GM12878 (cell line): ENCODE measurements at regions not wholly inside any gene's neighbourhood (a gene's known extent, or its start where the extent isn't known, plus 50 kb on each side); places are given as distances from the start of the nearest gene placed in this dataset.

Source experiments
- ATAC-seq: fragments of 200-7000 bp; cut with Tn5 transposase; 3 replicates; pipeline ENCODE4 v1.9.1; 2020; ENCODE audit warnings: mild to moderate bottlenecking, moderate library complexity
- BruUV-seq: library from RNA; stranded (reverse); fragments of 400-500 nt; replicated peaks from 2 replicates; lab custom pipeline; 2021; lab: Mats Ljungman, UMichigan
- CTCF ChIA-PET: fragments of 300-600 bp; sonication (Branson Sonifier 250); formaldehyde crosslinking; extraction: SDS; loops from one replicate; lab custom pipeline; 2021; ENCODE audit warnings: inconsistent platforms; lab: Yijun Ruan, JAX
- POLR2A ChIA-PET: fragments of 350-600 bp; formaldehyde crosslinking; extraction: SDS; loops from one replicate; lab custom pipeline; 2021; ENCODE audit warnings: inconsistent platforms; lab: Charles Lee
- RAD21 ChIA-PET: fragments of 300-600 bp; sonication (Branson Sonifier 250); formaldehyde crosslinking; loops from one replicate; lab custom pipeline; 2023; ENCODE audit warnings: antibody characterized with exemption; ENCODE audit not compliant: unreplicated experiment; lab: Charles Lee
- SMC1A ChIA-PET: fragments of 300-600 bp; sonication (Branson Sonifier 250); formaldehyde crosslinking; loops from one replicate; lab custom pipeline; 2023; ENCODE audit not compliant: unreplicated experiment, uncharacterized antibody; lab: Charles Lee
- DNase-seq: peaks from one replicate; pipeline ENCODE4 v3.0.0-alpha.2; 2011; ENCODE audit warnings: low read depth, low spot score
- FAIRE-seq: peaks from 3 replicates; lab custom pipeline; 2011; peaks lifted over from hg19 to GRCh38; lab: Jason Lieb, UNC
- H2AFZ ChIP-seq: 2 replicates; pipeline ENCODE4 v1.6.0; 2011; ENCODE audit warnings: low read depth, low read length, control low read depth; ENCODE audit not compliant: control insufficient read depth
- H3K27ac ChIP-seq: 2 replicates; pipeline ENCODE4 v1.5.1; 2011; ENCODE audit warnings: control low read depth; ENCODE audit not compliant: control insufficient read depth, insufficient read depth
- H3K27me3 ChIP-seq, 2 experiments: replicated peaks in 1 of 2; 2 replicates each; pipeline versions ENCODE4 v1.6.0 to v1.6.1; 2011; ENCODE audit warnings: low read length in 1 of 2; ENCODE audit not compliant: control insufficient read depth in 2 of 2, insufficient read depth in 2 of 2
- H3K36me3 ChIP-seq, 2 experiments: 2 replicates each; pipeline ENCODE4 v1.5.1; 2011; ENCODE audit warnings: low read length in 1 of 2; ENCODE audit not compliant: control insufficient read depth in 2 of 2, insufficient read depth in 2 of 2
- H3K4me1 ChIP-seq: 2 replicates; pipeline ENCODE4 v1.6.1; 2011; ENCODE audit warnings: mild to moderate bottlenecking, low read length, moderate library complexity, mixed read lengths; ENCODE audit not compliant: control insufficient read depth, insufficient read depth
- H3K4me2 ChIP-seq: 2 replicates; pipeline ENCODE4 v1.6.0; 2011; ENCODE audit warnings: control low read depth; ENCODE audit not compliant: control insufficient read depth, insufficient read depth
- H3K4me3 ChIP-seq: fragments of 200-600 bp; sonication (generic); 2 replicates; pipeline ENCODE4 v1.5.1; 2016
- H3K79me2 ChIP-seq: 2 replicates; pipeline ENCODE4 v1.6.0; 2011; ENCODE audit warnings: low read length; ENCODE audit not compliant: control insufficient read depth, insufficient read depth
- H3K9ac ChIP-seq: 2 replicates; pipeline ENCODE4 v1.8.0; 2011; ENCODE audit warnings: low read length, control low read depth, mixed read lengths; ENCODE audit not compliant: control insufficient read depth, insufficient read depth
- H3K9me3 ChIP-seq: replicated peaks from 3 replicates; pipeline ENCODE4 v1.5.1; 2011; ENCODE audit warnings: mild to moderate bottlenecking, low read length; ENCODE audit not compliant: control insufficient read depth, insufficient read depth
- H4K20me1 ChIP-seq: 2 replicates; pipeline ENCODE4 v1.6.0; 2011; ENCODE audit not compliant: control insufficient read depth, insufficient read depth
- ASH2L ChIP-seq: fragments of 300-600, 200-600 bp; sonication (generic); IDR thresholded peaks from 2 replicates; pipeline ENCODE4 v1.6.1; 2017; ENCODE audit warnings: low read depth, mild to moderate bottlenecking, borderline replicate concordance
- ATF2 ChIP-seq: IDR thresholded peaks from 2 replicates; pipeline ENCODE4 v1.6.1; 2012; ENCODE audit warnings: low read length, inconsistent platforms
- KAT2A ChIP-seq: conservative IDR thresholded peaks from 2 replicates; pipeline ENCODE4 v1.6.1; 2011; ENCODE audit warnings: low read depth, low read length; ENCODE audit not compliant: control insufficient read depth
- MAX ChIP-seq: IDR thresholded peaks from 2 replicates; pipeline ENCODE4 v1.6.1; 2012; ENCODE audit warnings: low read depth, low read length, improper control_type of control experiment
- MYB ChIP-seq: fragments of 150-350 bp; IDR thresholded peaks from 2 replicates; pipeline ENCODE4 v1.6.1; 2014; ENCODE audit warnings: mild to moderate bottlenecking, low read depth, low read length, borderline replicate concordance
- NBN ChIP-seq: fragments of 450-650 bp; IDR thresholded peaks from 2 replicates; pipeline ENCODE4 v1.6.1; 2016
- NR2C2 ChIP-seq: IDR thresholded peaks from 2 replicates; pipeline ENCODE4 v1.6.1; 2011; ENCODE audit warnings: borderline replicate concordance, low read depth; ENCODE audit not compliant: control insufficient read depth, insufficient read length
- RCOR1 ChIP-seq: conservative IDR thresholded peaks from 2 replicates; pipeline ENCODE4 v1.6.1; 2012; ENCODE audit warnings: low read depth, low read length, improper control_type of control experiment
- TAF1 ChIP-seq: IDR thresholded peaks from 2 replicates; pipeline ENCODE4 v1.6.1; 2011; ENCODE audit warnings: mild to moderate bottlenecking, low read depth, low read length, borderline replicate concordance
- WRNIP1 ChIP-seq: IDR thresholded peaks from 2 replicates; pipeline ENCODE4 v1.6.1; 2011; ENCODE audit warnings: low read depth, low read length, improper control_type of control experiment, borderline replicate concordance
- ZNF207 ChIP-seq: fragments of 450-650 bp; IDR thresholded peaks from 2 replicates; pipeline ENCODE4 v1.6.1; 2014; ENCODE audit warnings: antibody characterized with exemption, mild to moderate bottlenecking, borderline replicate concordance
- WGBS: methylation state at CpG from one replicate; pipeline ENCODE4 v1.1.6; 2016; ENCODE audit warnings: low lambda C conversion rate; ENCODE audit not compliant: insufficient replicate concordance, insufficient coverage; ENCODE audit errors: missing lambda C conversion rate; 5-methylcytosine and 5-hydroxymethylcytosine counted together
- in situ Hi-C: fragments of 300-500 bp; cut with MboI; formaldehyde crosslinking; loops from 9 replicates; pipeline ENCODE4 v1.14.3; 2018; ENCODE audit warnings: mixed read lengths
- intact Hi-C: fragments of 100-400 bp; cut with micrococcal nuclease; formaldehyde crosslinking; loops from one replicate; pipeline ENCODE4 v1.14.2; 2022; ENCODE audit not compliant: unreplicated experiment
- TF ChIP-seq, protein P1 (sequence below): fragments of 450-650 bp; IDR thresholded peaks from 2 replicates; pipeline ENCODE4 v1.6.1; 2017; ENCODE audit warnings: borderline replicate concordance
- TF ChIP-seq, protein P2 (sequence below): IDR thresholded peaks from 2 replicates; pipeline ENCODE4 v1.6.1; 2011; ENCODE audit warnings: borderline replicate concordance, low read depth, mild to moderate bottlenecking, moderate library complexity, mixed read lengths, low read length; ENCODE audit not compliant: insufficient read depth; ENCODE audit errors: extremely low read length

DNA sequence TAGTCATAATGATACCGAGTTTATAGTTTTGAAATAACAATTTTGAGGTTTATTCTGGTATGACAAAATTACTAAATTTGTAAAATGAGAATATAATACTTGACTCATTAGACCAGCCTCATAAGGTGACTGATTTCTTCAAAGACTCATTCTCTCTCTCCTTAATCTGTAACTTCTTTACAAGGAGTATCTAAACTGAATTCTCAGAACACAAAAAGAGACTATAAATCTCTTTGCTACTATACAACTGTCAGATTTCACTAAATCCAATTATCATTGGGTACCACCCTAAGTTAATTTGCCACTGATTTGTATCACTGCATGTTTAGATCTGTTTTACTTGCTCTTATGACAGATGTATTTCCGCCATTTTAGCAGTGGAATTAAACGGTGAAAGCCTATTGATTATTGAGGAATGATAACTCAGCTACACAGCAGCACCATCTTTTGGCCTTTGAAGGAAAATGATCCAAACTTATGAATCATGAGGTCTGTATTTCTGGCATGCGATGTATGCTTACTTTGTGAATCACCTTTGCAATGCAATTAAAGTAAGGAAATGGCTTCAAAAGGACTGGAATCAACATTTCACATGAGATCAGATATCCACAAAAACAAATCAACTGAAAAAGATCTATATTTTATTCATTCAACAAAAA, 161.2 kb downstream of the RERGL start:
- Histone ChIP-seq H3K4me1 (no peaks in the 10 kb centered on the region), H3K27ac (no peak overlapping the region), H3K36me3 (no peaks in the 10 kb centered on the region), H3K4me3 (no peak overlapping the region), H3K79me2 (no peaks in the 10 kb centered on the region), H3K9me3 (no peaks in the 10 kb centered on the region), H3K9ac (no peak overlapping the region), H4K20me1 (no peaks in the 10 kb centered on the region), H3K4me2 (no peak overlapping the region), H2AFZ (no peak overlapping the region), H3K27me3 (no peaks in the 10 kb centered on the region)
- POLR2A ChIA-PET, result no interaction called here
- 19% methylated on average over 4 of the region's 4 CpGs for WGBS
- FAIRE-seq (no peak), DNase-seq (no peak), ATAC-seq (no peak)
- intact Hi-C loops (no loop called here), in situ Hi-C loops (no loop called here)
- CTCF ChIA-PET, result no interaction called here
- SMC1A ChIA-PET, result no interaction called here
- no TSS peak for BruUV-seq
- TF ChIP-seq NBN (no peak), NR2C2 (no peak), RCOR1 (no peak), MYB (no peak)
- TF ChIP-seq, protein P1, sequence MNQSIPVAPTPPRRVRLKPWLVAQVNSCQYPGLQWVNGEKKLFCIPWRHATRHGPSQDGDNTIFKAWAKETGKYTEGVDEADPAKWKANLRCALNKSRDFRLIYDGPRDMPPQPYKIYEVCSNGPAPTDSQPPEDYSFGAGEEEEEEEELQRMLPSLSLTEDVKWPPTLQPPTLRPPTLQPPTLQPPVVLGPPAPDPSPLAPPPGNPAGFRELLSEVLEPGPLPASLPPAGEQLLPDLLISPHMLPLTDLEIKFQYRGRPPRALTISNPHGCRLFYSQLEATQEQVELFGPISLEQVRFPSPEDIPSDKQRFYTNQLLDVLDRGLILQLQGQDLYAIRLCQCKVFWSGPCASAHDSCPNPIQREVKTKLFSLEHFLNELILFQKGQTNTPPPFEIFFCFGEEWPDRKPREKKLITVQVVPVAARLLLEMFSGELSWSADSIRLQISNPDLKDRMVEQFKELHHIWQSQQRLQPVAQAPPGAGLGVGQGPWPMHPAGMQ, result no peak
- RAD21 ChIA-PET, result no interaction called here

DNA sequence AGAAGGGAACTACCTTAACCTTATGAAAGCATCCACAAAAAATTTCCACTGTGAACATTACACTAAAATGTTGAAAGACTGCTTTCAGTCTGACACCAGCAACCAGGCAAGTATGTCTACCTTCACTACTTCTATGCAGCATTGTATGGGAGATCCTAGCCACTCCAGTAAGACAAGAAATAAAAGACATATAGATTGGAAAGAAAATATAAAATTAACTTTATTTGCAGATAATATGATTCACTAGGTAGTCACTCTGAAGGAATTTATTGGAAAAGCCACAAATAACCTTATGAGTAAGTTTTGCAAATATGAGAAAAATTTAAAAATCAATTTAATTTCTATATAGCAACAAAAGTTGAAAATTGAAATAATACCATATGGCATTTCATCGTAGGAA, 172.0 kb downstream of the RERGL start:
- SMC1A ChIA-PET, result no interaction called here
- in situ Hi-C loops, result no loop called here
- no peaks in the 10 kb centered on the region for H3K27me3 ChIP-seq
- H3K4me3 ChIP-seq, result no peak overlapping the region
- POLR2A ChIA-PET, result no interaction called here
- no peaks in the 10 kb centered on the region for H3K79me2 ChIP-seq
- intact Hi-C loops, result no loop called here
- no peaks in the 10 kb centered on the region for H4K20me1 ChIP-seq
- no TSS peak for BruUV-seq
- no peak overlapping the region for H2AFZ ChIP-seq
- H3K36me3 ChIP-seq, result no peaks in the 10 kb centered on the region
- H3K9me3 ChIP-seq, result no peaks in the 10 kb centered on the region
- H3K4me1 ChIP-seq, result no peaks in the 10 kb centered on the region
- FAIRE-seq (no peak), ATAC-seq (no peak), DNase-seq (no peak)
- RAD21 ChIA-PET, result no interaction called here
- 78% methylated on average over 1 of the region's 1 CpG for WGBS
- no peak for TF ChIP-seq ZNF207
- no peak for TF ChIP-seq TAF1
- no peak for TF ChIP-seq WRNIP1
- TF ChIP-seq ASH2L, result no peak
- TF ChIP-seq MAX, result no peak
- TF ChIP-seq, protein P2, sequence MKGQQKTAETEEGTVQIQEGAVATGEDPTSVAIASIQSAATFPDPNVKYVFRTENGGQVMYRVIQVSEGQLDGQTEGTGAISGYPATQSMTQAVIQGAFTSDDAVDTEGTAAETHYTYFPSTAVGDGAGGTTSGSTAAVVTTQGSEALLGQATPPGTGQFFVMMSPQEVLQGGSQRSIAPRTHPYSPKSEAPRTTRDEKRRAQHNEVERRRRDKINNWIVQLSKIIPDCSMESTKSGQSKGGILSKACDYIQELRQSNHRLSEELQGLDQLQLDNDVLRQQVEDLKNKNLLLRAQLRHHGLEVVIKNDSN, result no peak
- TF ChIP-seq ATF2, result no peak
- no peak for TF ChIP-seq KAT2A
- no peak overlapping the region for H3K4me2 ChIP-seq
- CTCF ChIA-PET, result no interaction called here
- no peak overlapping the region for H3K27ac ChIP-seq
- no peak overlapping the region for H3K9ac ChIP-seq
